ENCODE measurements at regions not wholly inside any gene's neighbourhood (a gene's known extent, or its start where the extent isn't known, plus 50 kb on each side); places are given as distances from the start of the nearest gene placed in this dataset.
A peak's percentile ranks its signal among the peaks of the same experiment; 100 is the strongest.
"Not testable (repeated sequence)": the region's sequence is repeated elsewhere in the genome, so short reads cannot be mapped to it uniquely, and the experiment has no call there.

GRCh38 chr17:27180322-27180721 lies 113.6 kb upstream of the WSB1 start:
- no peak overlapping the region for H3K4me3 ChIP-seq (ENCODE audit: low read depth, low read length)
- DNase-seq (ENCODE audit: low read depth) = peak; percentile 9
- TF ChIP-seq, protein P1, sequence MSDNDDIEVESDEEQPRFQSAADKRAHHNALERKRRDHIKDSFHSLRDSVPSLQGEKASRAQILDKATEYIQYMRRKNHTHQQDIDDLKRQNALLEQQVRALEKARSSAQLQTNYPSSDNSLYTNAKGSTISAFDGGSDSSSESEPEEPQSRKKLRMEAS (IDR thresholded peaks at IDR 0.05; ENCODE audit: low read depth, low read length) = no peak
- TF ChIP-seq, protein P2, sequence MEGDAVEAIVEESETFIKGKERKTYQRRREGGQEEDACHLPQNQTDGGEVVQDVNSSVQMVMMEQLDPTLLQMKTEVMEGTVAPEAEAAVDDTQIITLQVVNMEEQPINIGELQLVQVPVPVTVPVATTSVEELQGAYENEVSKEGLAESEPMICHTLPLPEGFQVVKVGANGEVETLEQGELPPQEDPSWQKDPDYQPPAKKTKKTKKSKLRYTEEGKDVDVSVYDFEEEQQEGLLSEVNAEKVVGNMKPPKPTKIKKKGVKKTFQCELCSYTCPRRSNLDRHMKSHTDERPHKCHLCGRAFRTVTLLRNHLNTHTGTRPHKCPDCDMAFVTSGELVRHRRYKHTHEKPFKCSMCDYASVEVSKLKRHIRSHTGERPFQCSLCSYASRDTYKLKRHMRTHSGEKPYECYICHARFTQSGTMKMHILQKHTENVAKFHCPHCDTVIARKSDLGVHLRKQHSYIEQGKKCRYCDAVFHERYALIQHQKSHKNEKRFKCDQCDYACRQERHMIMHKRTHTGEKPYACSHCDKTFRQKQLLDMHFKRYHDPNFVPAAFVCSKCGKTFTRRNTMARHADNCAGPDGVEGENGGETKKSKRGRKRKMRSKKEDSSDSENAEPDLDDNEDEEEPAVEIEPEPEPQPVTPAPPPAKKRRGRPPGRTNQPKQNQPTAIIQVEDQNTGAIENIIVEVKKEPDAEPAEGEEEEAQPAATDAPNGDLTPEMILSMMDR (IDR thresholded peaks at IDR 0.05; ENCODE audit: low read depth, low read length) = no peak
- TF ChIP-seq MYC (IDR thresholded peaks at IDR 0.05; ENCODE audit: low read depth, low read length) = no peak
- no peak for TF ChIP-seq POLR2A (IDR thresholded peaks at IDR 0.05; ENCODE audit: extremely low read depth, insufficient read length)

GRCh38 chr17:27181379-27181925 lies 112.5 kb upstream of the WSB1 start:
- DNase-seq (ENCODE audit: low read depth); H3K4me3 ChIP-seq (ENCODE audit: low read depth, low read length): not testable (repeated sequence)

DNA sequence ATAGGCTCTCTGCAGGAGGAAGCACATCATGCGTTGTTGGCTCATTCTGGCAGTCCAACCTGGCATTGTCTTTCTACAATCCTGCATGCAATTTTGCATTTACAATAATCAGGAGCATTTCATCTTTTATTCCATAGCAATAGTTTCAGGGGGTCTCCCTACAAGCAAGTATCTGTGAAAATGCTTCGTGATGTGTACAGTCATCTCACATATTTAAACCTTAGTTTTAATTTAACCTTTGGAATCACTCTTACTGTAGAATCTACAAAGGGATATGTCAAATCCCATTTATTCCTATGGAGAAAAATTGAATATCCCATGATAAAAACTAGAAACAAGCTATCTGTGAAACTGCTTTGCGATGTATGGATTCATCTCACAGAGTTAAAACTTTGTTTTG lies 112.0 kb upstream of the WSB1 start:
- no peak for DNase-seq (ENCODE audit: low read depth)
- TF ChIP-seq POLR2A (IDR thresholded peaks at IDR 0.05; ENCODE audit: extremely low read depth, insufficient read length) = no peak
- TF ChIP-seq MYC (IDR thresholded peaks at IDR 0.05; ENCODE audit: low read depth, low read length) = no peak
- TF ChIP-seq, protein P1 (IDR thresholded peaks at IDR 0.05; ENCODE audit: low read depth, low read length) = no peak
- H3K4me3 ChIP-seq (ENCODE audit: low read depth, low read length) = no peak overlapping the region

GRCh38 chr17:27197505-27197904 lies 96.4 kb upstream of the WSB1 start:
- TF ChIP-seq, protein P2 (IDR thresholded peaks at IDR 0.05; ENCODE audit: low read depth, low read length) = peak; percentile 26
- not testable (repeated sequence) for H3K4me3 ChIP-seq (ENCODE audit: low read depth, low read length)
- DNase-seq (ENCODE audit: low read depth) = peak; percentile 12

GRCh38 chr17:27199948-27200347 lies 94.0 kb upstream of the WSB1 start:
- no peak for DNase-seq (ENCODE audit: low read depth)
- TF ChIP-seq MYC (IDR thresholded peaks at IDR 0.05; ENCODE audit: low read depth, low read length) (no peak), POLR2A (IDR thresholded peaks at IDR 0.05; ENCODE audit: extremely low read depth, insufficient read length) (no peak)
- TF ChIP-seq, protein P1 (IDR thresholded peaks at IDR 0.05; ENCODE audit: low read depth, low read length) = no peak
- TF ChIP-seq, protein P2 (IDR thresholded peaks at IDR 0.05; ENCODE audit: low read depth, low read length) = no peak
- H3K4me3 ChIP-seq (ENCODE audit: low read depth, low read length) = no peak overlapping the region

- no peak overlapping the region for H3K4me3 ChIP-seq (ENCODE audit: low read depth, low read length)
- no peak for TF ChIP-seq MYC (IDR thresholded peaks at IDR 0.05; ENCODE audit: low read depth, low read length)
- TF ChIP-seq POLR2A (IDR thresholded peaks at IDR 0.05; ENCODE audit: extremely low read depth, insufficient read length) = no peak
- TF ChIP-seq, protein P2 (IDR thresholded peaks at IDR 0.05; ENCODE audit: low read depth, low read length) = no peak
- TF ChIP-seq, protein P1 (IDR thresholded peaks at IDR 0.05; ENCODE audit: low read depth, low read length) = no peak
- no peak for DNase-seq (ENCODE audit: low read depth)
These were observed 93.4 kb upstream of the WSB1 start for GRCh38 chr17:27200476-27200875.

DNA sequence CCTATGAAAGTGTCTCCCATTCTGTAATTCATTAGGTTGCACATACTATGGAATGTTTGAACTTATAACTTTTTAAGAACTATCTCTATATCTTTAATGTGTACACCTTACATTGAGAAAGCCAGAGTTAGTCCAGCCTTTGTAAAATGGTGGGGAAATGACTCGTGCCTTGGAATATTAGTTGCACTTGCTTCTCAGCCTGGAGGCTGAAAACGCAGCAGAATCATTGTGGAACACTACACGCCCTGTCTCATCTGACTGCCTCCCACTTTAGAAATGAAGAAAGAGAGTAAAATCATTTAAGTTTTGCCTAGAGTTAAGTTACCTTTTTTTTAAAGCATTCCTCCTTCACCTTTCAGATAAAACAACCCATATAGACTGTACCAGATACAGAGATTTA lies 90.7 kb upstream of the WSB1 start:
- no peak for DNase-seq (ENCODE audit: low read depth)
- no peak for TF ChIP-seq POLR2A (IDR thresholded peaks at IDR 0.05; ENCODE audit: extremely low read depth, insufficient read length)
- no peak for TF ChIP-seq MYC (IDR thresholded peaks at IDR 0.05; ENCODE audit: low read depth, low read length)
- TF ChIP-seq, protein P1 (IDR thresholded peaks at IDR 0.05; ENCODE audit: low read depth, low read length) = no peak
- TF ChIP-seq, protein P2 (IDR thresholded peaks at IDR 0.05; ENCODE audit: low read depth, low read length) = no peak
- no peak overlapping the region for H3K4me3 ChIP-seq (ENCODE audit: low read depth, low read length)

All from NB4 (cell line).